GM12872 (cell line): ENCODE measurements at regions not wholly inside any gene's neighbourhood (a gene's known extent, or its start where the extent isn't known, plus 50 kb on each side); places are given as distances from the start of the nearest gene placed in this dataset.

ENCODE experiments used
- CTCF ChIP-seq: IDR thresholded peaks from 3 replicates; pipeline ENCODE4 v1.5.1; 2011; ENCODE audit warnings: low read depth, mild to moderate bottlenecking, low read length, moderate library complexity; ENCODE audit not compliant: insufficient read depth

DNA sequence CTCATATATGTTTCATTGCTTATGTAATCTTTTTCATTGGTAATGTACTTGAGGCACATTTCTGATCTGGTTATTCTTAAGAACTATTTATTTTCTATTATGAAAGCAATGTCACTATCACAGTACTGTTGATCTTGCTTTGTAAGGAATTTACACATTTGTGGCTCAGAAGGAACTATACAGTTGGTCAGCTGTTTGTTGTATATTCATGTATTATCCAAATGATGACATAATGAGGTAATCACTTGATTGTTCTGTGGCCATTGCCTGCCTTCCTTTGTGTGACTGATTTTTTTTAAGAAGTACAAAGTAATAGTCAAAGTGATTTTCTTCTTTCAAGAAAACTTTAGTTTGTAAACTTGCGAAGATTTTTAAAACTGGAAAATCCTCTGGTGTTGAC, 399.9 kb downstream of the TMEM161B start:
- no peak for TF ChIP-seq CTCF

- TF ChIP-seq CTCF: no peak
Measured at GRCh38 chr5:87867281-87867680, 401.4 kb downstream of the TMEM161B start.

GRCh38 chr5:87853541-87853940, 415.1 kb downstream of the TMEM161B start:
- TF ChIP-seq CTCF: no peak

- no peak for TF ChIP-seq CTCF
Measured at GRCh38 chr5:87851603-87852002, 417.0 kb downstream of the TMEM161B start.

DNA sequence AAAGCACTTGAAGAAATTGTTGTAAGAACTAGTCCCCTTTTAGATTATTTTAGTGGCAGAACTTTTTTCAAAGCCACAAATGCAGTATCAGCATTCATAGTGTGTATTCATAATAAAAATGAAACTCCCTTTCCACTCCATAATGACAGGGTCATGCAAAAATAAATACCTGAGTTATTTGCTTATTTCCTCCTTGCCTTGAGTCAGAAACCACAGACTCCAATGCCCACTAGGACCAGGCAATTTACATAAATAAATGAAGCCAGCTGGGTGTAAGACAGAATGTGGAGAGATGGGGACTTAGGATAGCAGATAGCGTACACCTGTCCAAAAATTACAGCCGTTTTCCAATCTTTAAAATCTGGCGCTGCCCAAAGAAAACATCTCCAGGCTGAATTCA, 417.8 kb downstream of the TMEM161B start:
- no peak for TF ChIP-seq CTCF

DNA sequence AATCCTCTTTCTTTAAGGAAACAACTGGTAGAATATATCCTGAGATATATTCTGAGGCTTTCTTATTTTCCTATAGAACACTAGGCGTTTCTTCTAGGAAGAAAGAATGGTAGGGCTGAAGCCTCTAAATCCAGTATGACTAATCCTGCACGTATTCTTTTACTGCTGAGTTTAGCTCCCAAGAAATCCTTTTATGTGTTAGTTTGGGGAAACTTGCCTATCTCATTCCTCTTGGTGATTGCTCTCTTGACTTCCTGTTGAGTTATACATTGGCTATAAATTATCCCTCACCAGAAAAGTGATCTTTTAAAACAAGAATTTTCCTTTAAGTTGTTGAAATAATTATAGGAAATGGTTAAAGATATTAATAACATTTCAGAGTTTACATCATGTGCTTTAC, 422.9 kb downstream of the TMEM161B start:
- no peak for TF ChIP-seq CTCF

DNA sequence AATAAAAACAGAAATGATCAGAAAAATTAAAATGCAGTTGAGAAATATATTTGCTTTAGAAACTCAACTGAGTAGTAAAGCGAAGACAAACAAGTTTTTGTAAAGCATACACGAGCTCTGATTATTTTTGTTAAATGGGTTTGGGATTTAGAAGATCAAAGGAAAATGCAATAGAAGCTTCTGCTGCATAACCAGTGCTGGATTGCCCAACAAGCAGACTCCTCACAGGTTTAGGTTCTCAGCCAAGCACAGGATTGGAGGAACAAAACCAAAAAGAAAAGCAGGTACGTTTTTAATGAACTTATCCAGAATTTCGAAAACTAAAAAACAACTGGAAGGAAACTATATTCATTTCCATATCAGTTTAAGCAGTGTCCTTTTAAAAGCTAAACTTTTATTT, 423.8 kb downstream of the TMEM161B start:
- no peak for TF ChIP-seq CTCF

DNA sequence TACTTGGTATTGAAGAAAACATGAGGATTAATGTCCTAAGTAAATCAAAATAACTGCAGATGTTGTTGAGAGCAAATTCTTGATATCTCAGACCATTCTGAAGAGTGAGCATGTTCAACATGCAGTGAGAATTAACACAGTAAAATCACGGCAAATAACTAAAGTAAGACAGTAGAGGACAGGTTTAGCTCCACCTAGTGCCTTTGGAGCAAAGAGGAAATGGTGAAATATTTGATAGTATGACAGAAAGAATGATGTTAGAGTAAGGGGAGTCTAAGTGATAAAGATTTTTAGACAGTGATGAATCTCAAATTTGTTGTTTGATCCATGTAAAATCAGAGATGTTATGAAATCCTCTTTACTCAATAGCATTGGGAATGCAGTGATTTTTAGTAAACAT, 424.2 kb downstream of the TMEM161B start:
- no peak for TF ChIP-seq CTCF
